H9 (cell line): ENCODE measurements at regions not wholly inside any gene's neighbourhood (a gene's known extent, or its start where the extent isn't known, plus 50 kb on each side); places are given as distances from the start of the nearest gene placed in this dataset.
A peak's percentile ranks its signal among the peaks of the same experiment; 100 is the strongest.

Experiments used
- DNase-seq: peaks from one replicate; pipeline ENCODE4 v3.0.0-alpha.2; 2017
- H2AFZ ChIP-seq: one replicate; pipeline ENCODE4 v1.6.1; 2013; ENCODE audit warnings: mild to moderate bottlenecking, low read length, control low read depth, moderate library complexity
- H2AK5ac ChIP-seq: 2 replicates; pipeline ENCODE4 v1.6.1; 2013; ENCODE audit warnings: low read length, control low read depth, mixed read lengths; ENCODE audit not compliant: insufficient read length
- H2BK120ac ChIP-seq: one replicate; pipeline ENCODE4 v1.6.1; 2013; ENCODE audit warnings: low read depth, mild to moderate bottlenecking, low read length, control low read depth, inconsistent platforms; ENCODE audit not compliant: poor library complexity, severe bottlenecking
- H2BK12ac ChIP-seq: 2 replicates; pipeline ENCODE4 v1.6.1; 2013; ENCODE audit warnings: low read length, control low read depth, mixed read lengths, low read depth; ENCODE audit not compliant: insufficient read length
- H2BK15ac ChIP-seq: 2 replicates; pipeline ENCODE4 v1.6.1; 2013; ENCODE audit warnings: low read depth, low read length, control low read depth
- H2BK20ac ChIP-seq: one replicate; pipeline ENCODE4 v1.6.1; 2013; ENCODE audit warnings: low read depth, mild to moderate bottlenecking, low read length, control low read depth, inconsistent platforms; ENCODE audit not compliant: poor library complexity, severe bottlenecking
- H2BK5ac ChIP-seq: 2 replicates; pipeline ENCODE4 v1.6.1; 2013; ENCODE audit warnings: low read length, control low read depth, mixed read lengths; ENCODE audit not compliant: insufficient read length
- H3K14ac ChIP-seq: 2 replicates; pipeline ENCODE4 v1.6.1; 2013; ENCODE audit warnings: low read length, control low read depth; ENCODE audit not compliant: insufficient read depth
- H3K18ac ChIP-seq: 2 replicates; pipeline ENCODE4 v1.6.1; 2013; ENCODE audit warnings: low read depth, mild to moderate bottlenecking, mixed read lengths, low read length, control low read depth; ENCODE audit not compliant: insufficient read length
- H3K23ac ChIP-seq: 2 replicates; pipeline ENCODE4 v1.6.1; 2013; ENCODE audit warnings: low read length, control low read depth, mixed read lengths, low read depth; ENCODE audit not compliant: insufficient read length
- H3K23me2 ChIP-seq: 2 replicates; pipeline ENCODE4 v1.6.1; 2013; ENCODE audit warnings: low read depth, mild to moderate bottlenecking, mixed read lengths, low read length, control low read depth; ENCODE audit not compliant: insufficient read length, poor library complexity, severe bottlenecking
- H3K27ac ChIP-seq: 2 replicates; pipeline ENCODE4 v1.5.1; 2013; ENCODE audit warnings: low read length, control low read depth, mixed read lengths, low read depth; ENCODE audit not compliant: insufficient read length
- H3K27me3 ChIP-seq: 2 replicates; pipeline ENCODE4 v1.6.1; 2013; ENCODE audit warnings: low read length, control low read depth, inconsistent platforms; ENCODE audit not compliant: insufficient read depth
- H3K4ac ChIP-seq: 2 replicates; pipeline ENCODE4 v1.6.1; 2013; ENCODE audit warnings: low read depth, mild to moderate bottlenecking, control low read depth, inconsistent platforms, low read length, moderate library complexity
- H3K4me1 ChIP-seq: 2 replicates; pipeline ENCODE4 v1.6.1; 2013; ENCODE audit warnings: low read length, control low read depth, inconsistent platforms; ENCODE audit not compliant: insufficient read depth
- H3K4me2 ChIP-seq: 2 replicates; pipeline ENCODE4 v1.6.1; 2013; ENCODE audit warnings: low read length, control low read depth, mixed read lengths; ENCODE audit not compliant: insufficient read length, insufficient read depth
- H3K56ac ChIP-seq: 2 replicates; pipeline ENCODE4 v1.6.1; 2013; ENCODE audit warnings: low read depth, mild to moderate bottlenecking, mixed read lengths, low read length, control low read depth; ENCODE audit not compliant: insufficient read length
- H3K79me1 ChIP-seq: 2 replicates; pipeline ENCODE4 v1.6.1; 2013; ENCODE audit warnings: low read depth, mild to moderate bottlenecking, moderate library complexity, low read length, control low read depth, inconsistent platforms; ENCODE audit not compliant: insufficient read depth, poor library complexity, severe bottlenecking
- H3K79me2 ChIP-seq: 2 replicates; pipeline ENCODE4 v1.6.1; 2013; ENCODE audit warnings: low read length, control low read depth, inconsistent platforms; ENCODE audit not compliant: insufficient read depth
- H3K9ac ChIP-seq: 2 replicates; pipeline ENCODE4 v1.6.1; 2013; ENCODE audit warnings: low read length, control low read depth, mixed read lengths; ENCODE audit not compliant: insufficient read length; ENCODE audit errors: extremely low read depth
- H3K9me3 ChIP-seq: one replicate; pipeline ENCODE4 v1.6.1; 2013; ENCODE audit warnings: low read depth, low read length, inconsistent platforms; ENCODE audit not compliant: control insufficient read depth
- H3T11ph ChIP-seq: one replicate; pipeline ENCODE4 v1.6.1; 2013; ENCODE audit warnings: mild to moderate bottlenecking, low read length, control low read depth, inconsistent platforms
- H4K20me1 ChIP-seq: one replicate; pipeline ENCODE4 v1.6.1; 2013; ENCODE audit not compliant: control insufficient read depth, insufficient read length, insufficient read depth
- H4K5ac ChIP-seq: 2 replicates; pipeline ENCODE4 v1.6.1; 2013; ENCODE audit warnings: low read depth, mild to moderate bottlenecking, mixed read lengths, low read length, control low read depth; ENCODE audit not compliant: insufficient read length
- H4K8ac ChIP-seq: replicated peaks from 2 replicates; pipeline ENCODE4 v1.6.1; 2013; ENCODE audit warnings: low read length, control low read depth, mixed read lengths, low read depth; ENCODE audit not compliant: insufficient read length
- H4K91ac ChIP-seq: 2 replicates; pipeline ENCODE4 v1.6.1; 2013; ENCODE audit warnings: low read depth, mild to moderate bottlenecking, moderate library complexity, mixed read lengths, low read length, control low read depth; ENCODE audit not compliant: insufficient read length
- H3K27ac Mint-ChIP-seq, 3 experiments: 2 replicates in 2 of 3; 3 replicates in 1 of 3; pipeline ENCODE4 v1.8.0; 2020 to 2021; ENCODE audit warnings: mixed read lengths in 3 of 3, mild to moderate bottlenecking in 1 of 3, moderate library complexity in 1 of 3
- H3K27me3 Mint-ChIP-seq: 2 replicates; pipeline ENCODE4 v1.8.0; 2021; ENCODE audit warnings: low read depth, mild to moderate bottlenecking, moderate library complexity, mixed read lengths
- H3K36me3 Mint-ChIP-seq, 3 experiments: 2 replicates in 2 of 3; 3 replicates in 1 of 3; pipeline ENCODE4 v1.8.0; 2020 to 2021; ENCODE audit warnings: low read depth in 3 of 3, mixed read lengths in 3 of 3; ENCODE audit not compliant: insufficient read depth in 1 of 3
- H3K4me1 Mint-ChIP-seq, 2 experiments: 2 replicates each; pipeline ENCODE4 v1.8.0; 2020; ENCODE audit warnings: mixed read lengths in 2 of 2
- H3K4me3 Mint-ChIP-seq, 2 experiments: 2 replicates in 1 of 2; 3 replicates in 1 of 2; pipeline ENCODE4 v1.8.0; 2020 to 2021; ENCODE audit warnings: mild to moderate bottlenecking in 2 of 2, mixed read lengths in 2 of 2, moderate library complexity in 1 of 2
- H3K9me3 Mint-ChIP-seq, 2 experiments: 2 replicates in 1 of 2; 3 replicates in 1 of 2; pipeline ENCODE4 v1.8.0; 2020; ENCODE audit warnings: mild to moderate bottlenecking in 2 of 2, mixed read lengths in 2 of 2, moderate library complexity in 1 of 2
- CTCF ChIP-seq: fragments of 200-600 bp; sonication (generic); conservative IDR thresholded peaks from 3 replicates; pipeline ENCODE4 v1.8.0; 2021; ENCODE audit warnings: antibody characterized with exemption, mild to moderate bottlenecking
- WGBS: extraction: QIAGEN DNeasy Blood & Tissue Kit; methylation state at CpG from one replicate; pipeline ENCODE4 v1.1.7; 2013; ENCODE audit warnings: missing lambda C conversion rate, low lambda C conversion rate, mixed read lengths; ENCODE audit not compliant: insufficient read length; ENCODE audit errors: extremely low coverage; 5-methylcytosine and 5-hydroxymethylcytosine counted together

- no peak overlapping the region for H3K23ac ChIP-seq
- H3T11ph ChIP-seq: no peak overlapping the region
- H3K18ac ChIP-seq: no peak overlapping the region
- no peak overlapping the region for H3K4me2 ChIP-seq
- Mint-ChIP-seq H3K4me1 (peaks cover 9 to 12% of the 10 kb centered on the region in 2 experiments; a peak in 3 of 4 replicates), H3K27me3 (peaks cover 23% of the 10 kb centered on the region), H3K27ac (peak overlapping the region in 1 of 3 experiments; percentile 36; a peak in 1 of 7 replicates), H3K4me3 (no peak overlapping the region; a peak in 1 of 5 replicates), H3K9me3 (no peaks in the 10 kb centered on the region), H3K36me3 (no peaks in the 10 kb centered on the region; a peak in 1 of 7 replicates)
- no peak overlapping the region for H2BK12ac ChIP-seq
- H3K23me2 ChIP-seq: no peaks in the 10 kb centered on the region
- H4K91ac ChIP-seq: no peak overlapping the region
- no peak overlapping the region for H3K4ac ChIP-seq
- H3K27ac ChIP-seq: no peak overlapping the region
- no peak for TF ChIP-seq CTCF
- no peak overlapping the region for H3K56ac ChIP-seq
- no peaks in the 10 kb centered on the region for H3K9me3 ChIP-seq
- no peak for DNase-seq
- no peak overlapping the region for H2BK5ac ChIP-seq
- no peak overlapping the region for H2BK15ac ChIP-seq
- H2AK5ac ChIP-seq: no peak overlapping the region
- H3K27me3 ChIP-seq: no peaks in the 10 kb centered on the region
- H4K5ac ChIP-seq: no peak overlapping the region
- H4K20me1 ChIP-seq: no peaks in the 10 kb centered on the region
- no peak overlapping the region for H3K9ac ChIP-seq
- no peak overlapping the region for H3K14ac ChIP-seq
- H2BK120ac ChIP-seq: no peak overlapping the region
- H3K4me1 ChIP-seq: peaks cover 4% of the 10 kb centered on the region; the same call in 1 of the 2 replicates
- no peak overlapping the region for H2BK20ac ChIP-seq
- no peaks in the 10 kb centered on the region for H3K79me1 ChIP-seq
- no peaks in the 10 kb centered on the region for H3K79me2 ChIP-seq
- no CpG with 5 or more reads among the region's 8 CpGs for WGBS
- no peak overlapping the region for H2AFZ ChIP-seq
- H4K8ac ChIP-seq: no peak overlapping the region
Measured at GRCh38 chr20:51159303-51159702, 136.4 kb upstream of the KCNG1 start.
